Liver (tissue), 3 donors: ENCODE measurements at regions not wholly inside any gene's neighbourhood (a gene's known extent, or its start where the extent isn't known, plus 50 kb on each side); places are given as distances from the start of the nearest gene placed in this dataset.
"Not testable (repeated sequence)": the region's sequence is repeated elsewhere in the genome, so short reads cannot be mapped to it uniquely, and the experiment has no call there.

Experiments used
- EGR1 ChIP-seq, 2 donors: IDR thresholded peaks; 2 replicates each; pipeline ENCODE4 v1.6.1; 2016 to 2018; ENCODE audit warnings: antibody characterized with exemption in 2 of 2, low read depth in 2 of 2
- FOXA1 ChIP-seq: IDR thresholded peaks from 2 replicates; pipeline ENCODE4 v1.6.1; 2016; ENCODE audit warnings: antibody characterized with exemption
- GABPA ChIP-seq, 2 donors: IDR thresholded peaks in 1 of 2; conservative IDR thresholded peaks in 1 of 2; 2 replicates each; pipeline ENCODE4 v1.6.1; 2016; ENCODE audit warnings: antibody characterized with exemption in 2 of 2, mild to moderate bottlenecking in 1 of 2, moderate library complexity in 1 of 2
- JUND ChIP-seq, 2 donors: IDR thresholded peaks; 2 replicates each; pipeline ENCODE4 v1.6.1; 2016; ENCODE audit warnings: antibody characterized with exemption in 2 of 2
- RAD21 ChIP-seq, 2 donors: IDR thresholded peaks; 2 replicates each; pipeline ENCODE4 v1.6.1; 2016; ENCODE audit warnings: antibody characterized with exemption in 2 of 2, mild to moderate bottlenecking in 2 of 2
- RXRA ChIP-seq, 2 donors: IDR thresholded peaks; 2 replicates each; pipeline ENCODE4 v1.6.1; 2017 to 2018; ENCODE audit warnings: antibody characterized with exemption in 2 of 2, mild to moderate bottlenecking in 1 of 2
- SP1 ChIP-seq: IDR thresholded peaks from 2 replicates; pipeline ENCODE4 v1.6.1; 2018; ENCODE audit warnings: antibody characterized with exemption, mild to moderate bottlenecking
- TAF1 ChIP-seq: conservative IDR thresholded peaks from 2 replicates; pipeline ENCODE4 v1.6.1; 2016; ENCODE audit warnings: antibody characterized with exemption, mild to moderate bottlenecking
- YY1 ChIP-seq: IDR thresholded peaks from 2 replicates; pipeline ENCODE4 v1.6.1; 2016; ENCODE audit warnings: antibody characterized with exemption, mild to moderate bottlenecking
- TF ChIP-seq, protein P1 (sequence below): IDR thresholded peaks from 2 replicates; pipeline ENCODE4 v1.6.1; 2016; ENCODE audit warnings: antibody characterized with exemption
- TF ChIP-seq, protein P2 (sequence below): fragments of 150-350 bp; IDR thresholded peaks from 2 replicates; pipeline ENCODE4 v1.5.1; 2017; ENCODE audit warnings: improper control_type of control experiment, low read depth, low read length; ENCODE audit not compliant: missing input control
- TF ChIP-seq, protein P3 (sequence below): IDR thresholded peaks from 2 replicates; pipeline ENCODE4 v1.6.1; 2016; ENCODE audit warnings: antibody characterized with exemption, mild to moderate bottlenecking
- donor health status: healthy.
- donor health status: healthy.

DNA sequence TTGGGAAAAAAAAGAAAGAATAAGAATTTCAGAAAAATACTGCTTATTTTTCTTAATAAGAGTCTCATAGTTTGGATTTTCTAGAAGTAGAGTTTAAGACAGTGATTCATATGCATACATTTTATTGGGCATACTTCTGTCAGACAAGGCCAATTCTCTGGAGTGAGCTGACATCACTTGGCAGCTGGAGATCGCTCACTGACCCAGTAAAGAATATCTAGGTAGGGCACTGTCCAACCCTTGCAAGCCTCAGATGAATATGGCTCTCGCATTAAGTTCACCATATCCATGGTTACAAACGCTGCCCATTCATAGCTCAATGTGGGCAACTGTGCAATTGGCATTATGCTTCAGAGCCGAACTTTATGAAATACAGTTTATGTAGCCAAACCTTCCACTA is 117.9 kb upstream of the C1QTNF3 start:
- not testable (repeated sequence) for TF ChIP-seq EGR1 (IDR thresholded peaks at IDR 0.05; ENCODE audit: low read depth in 2 of 2); GABPA (IDR thresholded peaks at IDR 0.05 in 1 of 2, conservative IDR thresholded peaks at IDR 0.05 in 1 of 2); YY1; JUND (IDR thresholded peaks at IDR 0.05); TAF1; RAD21 (IDR thresholded peaks at IDR 0.05); FOXA1; SP1; RXRA (IDR thresholded peaks at IDR 0.05)
- TF ChIP-seq, protein P1, sequence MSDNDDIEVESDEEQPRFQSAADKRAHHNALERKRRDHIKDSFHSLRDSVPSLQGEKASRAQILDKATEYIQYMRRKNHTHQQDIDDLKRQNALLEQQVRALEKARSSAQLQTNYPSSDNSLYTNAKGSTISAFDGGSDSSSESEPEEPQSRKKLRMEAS: not testable (repeated sequence)
- TF ChIP-seq, protein P2, sequence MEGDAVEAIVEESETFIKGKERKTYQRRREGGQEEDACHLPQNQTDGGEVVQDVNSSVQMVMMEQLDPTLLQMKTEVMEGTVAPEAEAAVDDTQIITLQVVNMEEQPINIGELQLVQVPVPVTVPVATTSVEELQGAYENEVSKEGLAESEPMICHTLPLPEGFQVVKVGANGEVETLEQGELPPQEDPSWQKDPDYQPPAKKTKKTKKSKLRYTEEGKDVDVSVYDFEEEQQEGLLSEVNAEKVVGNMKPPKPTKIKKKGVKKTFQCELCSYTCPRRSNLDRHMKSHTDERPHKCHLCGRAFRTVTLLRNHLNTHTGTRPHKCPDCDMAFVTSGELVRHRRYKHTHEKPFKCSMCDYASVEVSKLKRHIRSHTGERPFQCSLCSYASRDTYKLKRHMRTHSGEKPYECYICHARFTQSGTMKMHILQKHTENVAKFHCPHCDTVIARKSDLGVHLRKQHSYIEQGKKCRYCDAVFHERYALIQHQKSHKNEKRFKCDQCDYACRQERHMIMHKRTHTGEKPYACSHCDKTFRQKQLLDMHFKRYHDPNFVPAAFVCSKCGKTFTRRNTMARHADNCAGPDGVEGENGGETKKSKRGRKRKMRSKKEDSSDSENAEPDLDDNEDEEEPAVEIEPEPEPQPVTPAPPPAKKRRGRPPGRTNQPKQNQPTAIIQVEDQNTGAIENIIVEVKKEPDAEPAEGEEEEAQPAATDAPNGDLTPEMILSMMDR: not testable (repeated sequence)
- TF ChIP-seq, protein P3, sequence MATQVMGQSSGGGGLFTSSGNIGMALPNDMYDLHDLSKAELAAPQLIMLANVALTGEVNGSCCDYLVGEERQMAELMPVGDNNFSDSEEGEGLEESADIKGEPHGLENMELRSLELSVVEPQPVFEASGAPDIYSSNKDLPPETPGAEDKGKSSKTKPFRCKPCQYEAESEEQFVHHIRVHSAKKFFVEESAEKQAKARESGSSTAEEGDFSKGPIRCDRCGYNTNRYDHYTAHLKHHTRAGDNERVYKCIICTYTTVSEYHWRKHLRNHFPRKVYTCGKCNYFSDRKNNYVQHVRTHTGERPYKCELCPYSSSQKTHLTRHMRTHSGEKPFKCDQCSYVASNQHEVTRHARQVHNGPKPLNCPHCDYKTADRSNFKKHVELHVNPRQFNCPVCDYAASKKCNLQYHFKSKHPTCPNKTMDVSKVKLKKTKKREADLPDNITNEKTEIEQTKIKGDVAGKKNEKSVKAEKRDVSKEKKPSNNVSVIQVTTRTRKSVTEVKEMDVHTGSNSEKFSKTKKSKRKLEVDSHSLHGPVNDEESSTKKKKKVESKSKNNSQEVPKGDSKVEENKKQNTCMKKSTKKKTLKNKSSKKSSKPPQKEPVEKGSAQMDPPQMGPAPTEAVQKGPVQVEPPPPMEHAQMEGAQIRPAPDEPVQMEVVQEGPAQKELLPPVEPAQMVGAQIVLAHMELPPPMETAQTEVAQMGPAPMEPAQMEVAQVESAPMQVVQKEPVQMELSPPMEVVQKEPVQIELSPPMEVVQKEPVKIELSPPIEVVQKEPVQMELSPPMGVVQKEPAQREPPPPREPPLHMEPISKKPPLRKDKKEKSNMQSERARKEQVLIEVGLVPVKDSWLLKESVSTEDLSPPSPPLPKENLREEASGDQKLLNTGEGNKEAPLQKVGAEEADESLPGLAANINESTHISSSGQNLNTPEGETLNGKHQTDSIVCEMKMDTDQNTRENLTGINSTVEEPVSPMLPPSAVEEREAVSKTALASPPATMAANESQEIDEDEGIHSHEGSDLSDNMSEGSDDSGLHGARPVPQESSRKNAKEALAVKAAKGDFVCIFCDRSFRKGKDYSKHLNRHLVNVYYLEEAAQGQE: not testable (repeated sequence)
